ENCODE measurements at regions not wholly inside any gene's neighbourhood (a gene's known extent, or its start where the extent isn't known, plus 50 kb on each side); places are given as distances from the start of the nearest gene placed in this dataset.

DNA sequence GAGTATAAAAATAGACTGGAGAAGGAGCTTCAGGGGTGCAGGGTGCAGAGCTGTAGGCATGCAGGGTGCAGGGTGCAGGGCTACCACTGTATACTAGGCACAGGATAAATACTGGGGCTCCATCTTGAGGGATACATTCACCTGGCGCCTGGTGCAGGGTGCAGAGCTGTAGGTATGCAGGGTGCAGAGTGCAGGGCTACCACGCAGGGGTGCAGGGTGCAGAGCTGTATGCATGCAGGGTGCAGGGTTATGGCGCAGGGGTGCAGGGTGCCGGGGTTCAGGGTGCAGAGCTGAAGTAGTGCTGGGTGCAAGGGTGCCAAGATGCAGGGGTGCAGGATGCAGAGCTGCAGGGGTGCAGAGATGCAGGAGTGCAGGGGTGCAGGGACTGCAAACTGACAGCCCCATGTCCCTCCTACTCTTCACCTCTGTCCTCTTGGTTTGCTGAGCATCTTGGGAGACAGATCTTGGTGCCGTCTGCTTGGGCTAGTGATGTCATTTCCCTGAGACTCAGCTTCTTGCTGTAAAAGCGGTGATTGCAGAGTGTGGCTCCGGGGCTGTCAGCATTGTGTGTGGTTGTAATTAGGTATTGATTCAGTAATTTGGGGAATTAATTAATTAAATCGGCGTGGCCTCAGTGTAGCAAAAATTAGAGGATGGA, 91.2 kb downstream of the ADRA2C start:
- DNase-seq (ENCODE audit: insufficient read length) (no peak), FAIRE-seq (no peak)
- TF ChIP-seq POLR2AphosphoS5 (IDR thresholded peaks at IDR 0.05; ENCODE audit: low read depth, low read length) (no peak), POLR2A (IDR thresholded peaks at IDR 0.05; ENCODE audit: low read depth, low read length) (no peak)

GRCh38 chr4:3858046-3858730, 92.0 kb downstream of the ADRA2C start:
- no peak for TF ChIP-seq POLR2A (IDR thresholded peaks at IDR 0.05; ENCODE audit: low read depth, low read length)
- TF ChIP-seq POLR2AphosphoS5 (IDR thresholded peaks at IDR 0.05; ENCODE audit: low read depth, low read length) = no peak
- no peak for TF ChIP-seq TAF1 (IDR thresholded peaks at IDR 0.05; ENCODE audit: borderline replicate concordance, low read depth, low read length)
- FAIRE-seq (no peak), DNase-seq (ENCODE audit: insufficient read length) (no peak)

- TF ChIP-seq POLR2AphosphoS5 (IDR thresholded peaks at IDR 0.05; ENCODE audit: low read depth, low read length) (no peak), POLR2A (IDR thresholded peaks at IDR 0.05; ENCODE audit: low read depth, low read length) (no peak), TAF1 (IDR thresholded peaks at IDR 0.05; ENCODE audit: borderline replicate concordance, low read depth, low read length) (no peak)
- FAIRE-seq (no peak), DNase-seq (ENCODE audit: insufficient read length) (no peak)
Observed at GRCh38 chr4:3858765-3859388, 92.7 kb downstream of the ADRA2C start.

DNA sequence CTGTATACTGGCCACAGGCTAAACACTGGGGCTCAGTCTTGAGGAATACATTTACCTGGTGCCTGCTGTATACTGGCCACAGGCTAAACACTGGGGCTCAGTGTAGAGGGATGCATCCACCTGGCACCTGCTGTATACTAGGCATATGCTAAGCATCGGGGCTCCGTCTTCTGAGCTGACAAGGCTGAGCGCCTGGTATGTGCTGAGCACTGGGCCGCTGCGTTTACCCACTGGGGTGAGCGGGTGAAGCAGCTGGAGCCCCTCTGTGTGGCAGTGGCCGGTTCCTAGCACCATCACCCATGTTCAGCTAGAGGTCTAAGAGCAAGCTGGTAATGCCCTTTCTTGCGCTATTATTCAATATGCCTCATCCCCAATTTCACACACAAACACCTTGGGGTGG, 93.4 kb downstream of the ADRA2C start:
- DNase-seq (ENCODE audit: insufficient read length) = no peak
- FAIRE-seq = no peak
- no peak for TF ChIP-seq POLR2AphosphoS5 (IDR thresholded peaks at IDR 0.05; ENCODE audit: low read depth, low read length)
- TF ChIP-seq POLR2A (IDR thresholded peaks at IDR 0.05; ENCODE audit: low read depth, low read length) = no peak
- TF ChIP-seq TAF1 (IDR thresholded peaks at IDR 0.05; ENCODE audit: borderline replicate concordance, low read depth, low read length) = no peak

- DNase-seq (ENCODE audit: insufficient read length) (no peak), FAIRE-seq (no peak)
- TF ChIP-seq POLR2AphosphoS5 (IDR thresholded peaks at IDR 0.05; ENCODE audit: low read depth, low read length) (no peak), POLR2A (IDR thresholded peaks at IDR 0.05; ENCODE audit: low read depth, low read length) (no peak), TAF1 (IDR thresholded peaks at IDR 0.05; ENCODE audit: borderline replicate concordance, low read depth, low read length) (no peak)
Observed at GRCh38 chr4:3860061-3860912, 94.1 kb downstream of the ADRA2C start.

- DNase-seq (ENCODE audit: insufficient read length) (no peak), FAIRE-seq (no peak)
- TF ChIP-seq TAF1 (IDR thresholded peaks at IDR 0.05; ENCODE audit: borderline replicate concordance, low read depth, low read length) = no peak
- no peak for TF ChIP-seq POLR2AphosphoS5 (IDR thresholded peaks at IDR 0.05; ENCODE audit: low read depth, low read length)
- TF ChIP-seq POLR2A (IDR thresholded peaks at IDR 0.05; ENCODE audit: low read depth, low read length) = no peak
Observed at GRCh38 chr4:3860913-3861636, 94.9 kb downstream of the ADRA2C start.

GRCh38 chr4:3861720-3862639, 95.8 kb downstream of the ADRA2C start:
- TF ChIP-seq TAF1 (IDR thresholded peaks at IDR 0.05; ENCODE audit: borderline replicate concordance, low read depth, low read length) = no peak
- TF ChIP-seq POLR2A (IDR thresholded peaks at IDR 0.05; ENCODE audit: low read depth, low read length) = no peak
- FAIRE-seq (no peak), DNase-seq (ENCODE audit: insufficient read length) (no peak)

DNA sequence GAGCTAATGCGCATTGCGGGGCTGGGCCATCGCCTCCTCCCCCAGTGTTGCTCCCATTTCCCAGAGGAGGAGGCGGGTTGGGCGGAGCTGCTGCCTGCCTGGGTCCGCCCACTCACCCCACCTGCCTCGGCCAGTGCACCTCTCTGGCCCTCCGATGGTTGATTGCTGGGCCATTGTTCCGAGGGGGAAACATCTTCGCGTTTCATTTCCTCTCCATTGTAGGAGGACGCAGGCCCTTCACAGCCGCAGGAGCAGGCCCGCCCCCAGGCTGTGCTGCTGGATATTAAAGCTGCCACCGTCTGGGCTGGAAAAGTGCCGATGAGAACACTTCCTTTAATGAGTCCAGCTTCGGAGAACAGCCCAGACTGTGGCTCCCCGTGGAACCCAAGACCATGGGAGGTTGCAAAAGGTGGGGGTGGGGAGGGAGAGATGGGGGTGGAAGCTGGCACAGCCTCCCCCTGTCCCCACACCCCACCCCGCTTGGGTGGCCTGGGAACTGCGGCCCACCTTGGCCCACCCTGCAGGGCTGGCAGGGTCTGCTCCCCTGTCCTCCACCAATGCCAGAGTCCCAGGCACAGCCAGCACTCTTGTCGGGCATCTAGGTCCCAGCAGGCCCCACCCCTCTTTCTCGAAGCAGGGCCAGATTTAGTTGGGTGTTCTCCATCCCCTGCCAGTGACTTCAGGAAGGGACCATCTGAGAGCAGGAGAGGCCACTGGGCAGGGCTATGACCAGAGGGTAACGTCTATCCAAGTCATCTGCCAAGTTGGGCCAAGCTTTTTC, 96.6 kb downstream of the ADRA2C start:
- DNase-seq (ENCODE audit: insufficient read length) (no peak), FAIRE-seq (no peak)
- no peak for TF ChIP-seq POLR2AphosphoS5 (IDR thresholded peaks at IDR 0.05; ENCODE audit: low read depth, low read length)
- no peak for TF ChIP-seq TAF1 (IDR thresholded peaks at IDR 0.05; ENCODE audit: borderline replicate concordance, low read depth, low read length)

DNA sequence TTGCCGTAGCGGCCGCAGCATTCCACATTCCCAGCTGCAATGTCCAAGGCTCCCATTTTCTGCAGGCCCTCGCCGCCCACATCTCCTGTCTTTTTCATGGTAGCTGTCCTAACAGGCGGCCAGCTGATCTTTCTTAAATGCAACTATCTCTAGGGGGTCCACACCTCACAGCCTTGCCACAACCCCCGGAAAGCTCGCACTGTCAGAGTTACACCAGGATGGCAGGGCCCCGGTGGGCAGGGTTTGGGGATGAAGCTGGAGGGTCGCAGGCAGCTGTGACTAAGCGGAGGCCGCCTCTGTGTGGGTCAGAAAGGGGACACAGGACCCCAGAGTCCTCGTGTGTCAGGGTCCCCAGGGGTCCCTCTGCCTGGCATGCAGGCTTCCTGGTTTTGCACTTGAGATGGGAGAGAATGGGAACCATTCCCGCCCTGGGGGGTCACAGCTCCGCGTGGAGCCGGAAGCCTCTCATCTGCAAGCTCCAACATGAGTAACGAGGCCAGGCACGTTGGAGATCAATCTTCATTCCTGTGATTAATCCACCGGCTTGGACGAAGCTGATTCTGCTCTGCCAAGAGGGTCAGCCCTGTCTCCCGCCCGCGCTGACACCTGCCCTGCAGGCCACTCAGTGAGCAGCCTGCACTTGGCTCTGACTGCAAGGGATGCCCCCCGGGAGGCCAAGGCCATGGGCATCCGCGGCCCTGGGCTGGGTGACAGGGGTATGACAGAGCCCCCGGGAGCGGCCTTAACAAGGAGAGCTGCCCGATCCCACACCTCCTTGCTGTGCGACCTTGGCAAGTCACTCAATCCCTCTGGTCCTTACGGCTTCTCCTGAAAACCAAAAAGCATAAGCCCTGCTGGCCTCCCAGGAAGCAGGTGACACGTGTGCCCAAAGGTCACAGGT, 97.9 kb downstream of the ADRA2C start:
- DNase-seq (ENCODE audit: insufficient read length) = no peak
- no peak for FAIRE-seq
- TF ChIP-seq TAF1 (IDR thresholded peaks at IDR 0.05; ENCODE audit: borderline replicate concordance, low read depth, low read length) (no peak), POLR2AphosphoS5 (IDR thresholded peaks at IDR 0.05; ENCODE audit: low read depth, low read length) (no peak), POLR2A (IDR thresholded peaks at IDR 0.05; ENCODE audit: low read depth, low read length) (no peak)

Measured in GM12892 (cell line).